ENCODE measurements at regions not wholly inside any gene's neighbourhood (a gene's known extent, or its start where the extent isn't known, plus 50 kb on each side); places are given as distances from the start of the nearest gene placed in this dataset.

DNA sequence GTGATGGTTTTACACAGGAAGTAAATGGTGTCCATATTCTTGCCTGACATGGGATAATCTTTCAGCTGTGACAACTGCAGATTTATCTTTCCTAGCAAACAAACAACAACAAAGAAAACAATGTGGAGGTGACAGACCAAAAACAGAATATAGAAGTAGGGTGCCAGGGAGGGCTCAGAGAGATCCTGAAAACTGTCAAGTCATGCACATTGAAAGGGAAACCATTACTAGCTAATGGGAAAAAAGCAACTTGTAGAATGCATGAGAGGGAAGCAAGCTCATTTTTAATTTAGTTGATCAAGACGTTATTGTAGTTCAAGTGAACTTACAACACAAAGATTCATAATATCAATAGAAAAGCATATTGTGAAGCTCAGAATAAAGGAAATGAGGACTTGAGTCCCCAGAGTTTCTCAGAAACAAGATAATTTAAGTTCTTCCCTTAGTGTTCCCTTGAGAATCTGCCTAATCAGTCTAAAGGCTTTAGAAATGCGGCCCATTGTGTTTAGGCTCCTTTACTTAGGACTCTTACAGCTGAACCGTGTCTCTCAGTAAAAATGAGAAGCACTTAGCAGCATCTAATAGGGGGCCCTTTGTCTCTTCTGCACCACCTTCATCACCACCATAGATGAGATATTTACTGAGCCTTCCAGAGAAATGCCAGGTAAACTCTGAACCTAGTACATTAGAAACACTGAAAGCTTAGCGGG lies 115.6 kb upstream of the CADPS start:
- H3K36me3 Mint-ChIP-seq (ENCODE audit: low read depth, unreplicated experiment): no peaks in the 10 kb centered on the region
- Histone ChIP-seq H2AFZ (ENCODE audit: low read depth, low read length) (no peak overlapping the region), H3K9ac (ENCODE audit: low read length) (no peak overlapping the region), H3K9me3 (ENCODE audit: insufficient read depth, low read depth, low read length) (no peaks in the 10 kb centered on the region), H3K79me2 (ENCODE audit: insufficient read depth, low read length) (no peaks in the 10 kb centered on the region), H3K27ac (ENCODE audit: low read depth, low read length) (no peak overlapping the region), H3K27me3 (ENCODE audit: insufficient read depth, low read length) (no peaks in the 10 kb centered on the region), H3K4me3 (ENCODE audit: insufficient read depth, low read depth, low read length) (no peak overlapping the region), H4K20me1 (ENCODE audit: insufficient read depth, low read length) (no peaks in the 10 kb centered on the region), H3K4me2 (ENCODE audit: low read length) (no peak overlapping the region), H3K36me3 (ENCODE audit: insufficient read depth, low read length) (no peaks in the 10 kb centered on the region), H3K4me1 (ENCODE audit: insufficient read depth, low read length) (no peaks in the 10 kb centered on the region)
- no peak for DNase-seq (ENCODE audit: low read depth)
- H3K4me1 Mint-ChIP-seq (ENCODE audit: low read depth, unreplicated experiment): peaks cover 2% of the 10 kb centered on the region
- H3K9me3 Mint-ChIP-seq (ENCODE audit: unreplicated experiment): no peaks in the 10 kb centered on the region
- TF ChIP-seq CTCF (IDR thresholded peaks at IDR 0.05; ENCODE audit: insufficient read depth, low read depth, low read length) (no peak), EZH2 (IDR thresholded peaks at IDR 0.05; ENCODE audit: insufficient read depth, low read length) (no peak)
- H3K27ac Mint-ChIP-seq (ENCODE audit: unreplicated experiment): no peak overlapping the region
- no peak overlapping the region for H3K4me3 Mint-ChIP-seq (ENCODE audit: unreplicated experiment)
- no peak for FAIRE-seq
- no peaks in the 10 kb centered on the region for H3K27me3 Mint-ChIP-seq (ENCODE audit: low read depth, unreplicated experiment)

- no peak overlapping the region for H3K27ac ChIP-seq (ENCODE audit: low read depth, low read length)
- H3K27me3 Mint-ChIP-seq (ENCODE audit: low read depth, unreplicated experiment): no peaks in the 10 kb centered on the region
- H3K4me3 ChIP-seq (ENCODE audit: insufficient read depth, low read depth, low read length): no peak overlapping the region
- no peak overlapping the region for H3K4me3 Mint-ChIP-seq (ENCODE audit: unreplicated experiment)
- no peaks in the 10 kb centered on the region for H3K9me3 Mint-ChIP-seq (ENCODE audit: unreplicated experiment)
- no peak for DNase-seq (ENCODE audit: low read depth)
- FAIRE-seq: no peak
- H3K4me1 Mint-ChIP-seq (ENCODE audit: low read depth, unreplicated experiment): peaks cover 2% of the 10 kb centered on the region
- no peaks in the 10 kb centered on the region for H3K79me2 ChIP-seq (ENCODE audit: insufficient read depth, low read length)
- TF ChIP-seq CTCF (IDR thresholded peaks at IDR 0.05; ENCODE audit: insufficient read depth, low read depth, low read length) (no peak), EZH2 (IDR thresholded peaks at IDR 0.05; ENCODE audit: insufficient read depth, low read length) (no peak)
- H3K27ac Mint-ChIP-seq (ENCODE audit: unreplicated experiment): no peak overlapping the region
- no peak overlapping the region for H2AFZ ChIP-seq (ENCODE audit: low read depth, low read length)
- no peaks in the 10 kb centered on the region for H3K36me3 Mint-ChIP-seq (ENCODE audit: low read depth, unreplicated experiment)
- no peaks in the 10 kb centered on the region for H3K9me3 ChIP-seq (ENCODE audit: insufficient read depth, low read depth, low read length)
- no peaks in the 10 kb centered on the region for H3K27me3 ChIP-seq (ENCODE audit: insufficient read depth, low read length)
- H4K20me1 ChIP-seq (ENCODE audit: insufficient read depth, low read length): no peaks in the 10 kb centered on the region
- no peaks in the 10 kb centered on the region for H3K36me3 ChIP-seq (ENCODE audit: insufficient read depth, low read length)
- H3K9ac ChIP-seq (ENCODE audit: low read length): no peak overlapping the region
- no peaks in the 10 kb centered on the region for H3K4me1 ChIP-seq (ENCODE audit: insufficient read depth, low read length)
- no peak overlapping the region for H3K4me2 ChIP-seq (ENCODE audit: low read length)
Measured at GRCh38 chr3:62992520-62992919, 117.3 kb upstream of the CADPS start.

DNA sequence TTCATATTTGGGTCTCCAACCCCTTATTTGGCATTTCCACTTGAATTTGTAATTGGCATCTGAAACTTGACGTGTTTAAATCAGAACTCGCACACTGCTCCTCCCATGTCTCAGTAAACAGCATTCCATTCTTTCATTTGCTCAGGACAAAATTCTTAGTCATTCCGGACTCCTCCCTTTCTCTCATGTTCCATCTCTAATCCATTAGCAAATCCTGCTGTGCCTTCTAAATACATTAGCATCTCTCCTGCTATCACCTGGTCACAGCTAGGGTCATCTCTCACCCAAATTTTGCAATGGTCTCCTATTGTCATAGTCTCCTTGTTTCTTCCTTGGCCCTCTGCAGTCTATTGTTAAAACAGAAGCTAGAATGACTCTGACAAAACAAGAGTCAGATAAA lies 119.9 kb upstream of the CADPS start:
- H3K79me2 ChIP-seq (ENCODE audit: insufficient read depth, low read length): no peaks in the 10 kb centered on the region
- Mint-ChIP-seq H3K27ac (ENCODE audit: unreplicated experiment) (no peak overlapping the region), H3K9me3 (ENCODE audit: unreplicated experiment) (no peaks in the 10 kb centered on the region), H3K4me1 (ENCODE audit: low read depth, unreplicated experiment) (no peaks in the 10 kb centered on the region), H3K4me3 (ENCODE audit: unreplicated experiment) (no peak overlapping the region), H3K27me3 (ENCODE audit: low read depth, unreplicated experiment) (no peaks in the 10 kb centered on the region), H3K36me3 (ENCODE audit: low read depth, unreplicated experiment) (no peaks in the 10 kb centered on the region)
- FAIRE-seq (no peak), DNase-seq (ENCODE audit: low read depth) (no peak)
- H3K9me3 ChIP-seq (ENCODE audit: insufficient read depth, low read depth, low read length): no peaks in the 10 kb centered on the region
- no peaks in the 10 kb centered on the region for H4K20me1 ChIP-seq (ENCODE audit: insufficient read depth, low read length)
- no peak overlapping the region for H3K4me3 ChIP-seq (ENCODE audit: insufficient read depth, low read depth, low read length)
- H3K27ac ChIP-seq (ENCODE audit: low read depth, low read length): no peak overlapping the region
- H3K9ac ChIP-seq (ENCODE audit: low read length): no peak overlapping the region
- no peaks in the 10 kb centered on the region for H3K27me3 ChIP-seq (ENCODE audit: insufficient read depth, low read length)
- H2AFZ ChIP-seq (ENCODE audit: low read depth, low read length): no peak overlapping the region
- no peak overlapping the region for H3K4me2 ChIP-seq (ENCODE audit: low read length)
- no peaks in the 10 kb centered on the region for H3K4me1 ChIP-seq (ENCODE audit: insufficient read depth, low read length)
- H3K36me3 ChIP-seq (ENCODE audit: insufficient read depth, low read length): no peaks in the 10 kb centered on the region
- TF ChIP-seq CTCF (IDR thresholded peaks at IDR 0.05; ENCODE audit: insufficient read depth, low read depth, low read length): no peak
